Transverse colon (tissue), 4 donors: ENCODE measurements at regions not wholly inside any gene's neighbourhood (a gene's known extent, or its start where the extent isn't known, plus 50 kb on each side); places are given as distances from the start of the nearest gene placed in this dataset.

Source experiments
- DNase-seq: peaks from one replicate; pipeline ENCODE4 v3.0.0-alpha.2; 2019
- H3K27ac ChIP-seq, 4 donors: fragments of 200-600 bp; sonication (generic); 2 replicates each; pipeline ENCODE4 v1.5.1; 2016 to 2018; ENCODE audit warnings: inconsistent platforms in 4 of 4
- H3K27me3 ChIP-seq: fragments of 200-600 bp; sonication (generic); 2 replicates; pipeline ENCODE4 v1.5.1; 2017; ENCODE audit warnings: inconsistent platforms
- H3K36me3 ChIP-seq, 4 donors: fragments of 200-600 bp; sonication (generic); 2 replicates each; pipeline ENCODE4 v1.5.1; 2017 to 2019; ENCODE audit warnings: inconsistent platforms in 4 of 4
- H3K4me1 ChIP-seq, 4 donors: fragments of 200-600 bp; sonication (generic); 2 replicates each; pipeline ENCODE4 v1.5.1; 2017 to 2020; ENCODE audit warnings: inconsistent platforms in 4 of 4
- H3K4me3 ChIP-seq, 4 donors: fragments of 200-600 bp; sonication (generic); 1 replicate in 1 of 4; 2 replicates in 3 of 4; pipeline versions ENCODE4 v1.5.1 to v1.6.1; 2017 to 2019; ENCODE audit warnings: inconsistent platforms in 4 of 4
- H3K9me3 ChIP-seq, 2 donors: fragments of 200-600 bp; sonication (generic); 2 replicates each; pipeline ENCODE4 v1.5.1; 2017 to 2019; ENCODE audit warnings: inconsistent platforms in 2 of 2
- CTCF ChIP-seq, 5 experiments: fragments of 200-600 bp in 3 of 5; fragments of 450-650 bp in 2 of 5; sonication (generic) in 3 of 5; IDR thresholded peaks; 1 replicate in 2 of 5; 2 replicates in 3 of 5; pipeline ENCODE4 v1.5.1; 2016 to 2017; ENCODE audit warnings: antibody characterized with exemption in 5 of 5, inconsistent platforms in 3 of 5, mild to moderate bottlenecking in 2 of 5, moderate library complexity in 1 of 5
- EP300 ChIP-seq: sonication (generic); formaldehyde crosslinking; IDR thresholded peaks from one replicate; pipeline ENCODE4 v1.6.1; 2017; ENCODE audit warnings: antibody characterized with exemption, low read depth
- POLR2A ChIP-seq: fragments of 450-650 bp; IDR thresholded peaks from one replicate; pipeline ENCODE4 v1.6.1; 2016; ENCODE audit warnings: antibody characterized with exemption, mild to moderate bottlenecking, moderate library complexity
- POLR2AphosphoS5 ChIP-seq, 3 donors: sonication (generic); formaldehyde crosslinking; IDR thresholded peaks; one replicate each; pipeline ENCODE4 v1.6.1; 2016; ENCODE audit warnings: antibody characterized with exemption in 3 of 3
- WGBS, 2 donors: methylation state at CpG; one replicate each; pipeline ENCODE4 v1.1.5; 2018; ENCODE audit warnings: low coverage in 1 of 2; 5-methylcytosine and 5-hydroxymethylcytosine counted together
- in situ Hi-C, 4 donors: fragments of 200-750 bp; cut with MboI; loops; one replicate each; pipeline versions ENCODE4 v1.15.0 to v1.15.1; 2017; ENCODE audit warnings: low sequenced_read_pairs in 3 of 4, low pct_ligation_motif_present in 1 of 4, low pct_unique_long_range_greater_than_20kb in 1 of 4
- intact Hi-C: fragments of 100-400 bp; cut with DNase I; formaldehyde crosslinking; loops from one replicate; pipeline ENCODE4 v1.15.1; 2023; ENCODE audit warnings: low total_unique reads

GRCh38 chr10:8378198-8378983 lies 323.9 kb downstream of the GATA3 start:
- no peaks in the 10 kb centered on the region for H3K27me3 ChIP-seq
- no peak overlapping the region for H3K4me3 ChIP-seq
- no peaks in the 10 kb centered on the region for H3K9me3 ChIP-seq
- TF ChIP-seq EP300 = no peak
- TF ChIP-seq CTCF (IDR thresholded peaks at IDR 0.05) = no peak
- no peak for TF ChIP-seq POLR2A
- TF ChIP-seq POLR2AphosphoS5 (IDR thresholded peaks at IDR 0.05) = no peak
- H3K27ac ChIP-seq = no peak overlapping the region
- 32 to 51% methylated on average over 6 to 10 of the region's 10 CpGs for WGBS, 2 donors
- intact Hi-C loops (no loop called here), in situ Hi-C loops (no loop called here)
- DNase-seq = no peak
- no peaks in the 10 kb centered on the region for H3K36me3 ChIP-seq
- no peaks in the 10 kb centered on the region for H3K4me1 ChIP-seq

- Histone ChIP-seq H3K27me3 (no peaks in the 10 kb centered on the region), H3K4me1 (no peaks in the 10 kb centered on the region), H3K36me3 (no peaks in the 10 kb centered on the region), H3K4me3 (no peak overlapping the region), H3K27ac (no peak overlapping the region), H3K9me3 (no peaks in the 10 kb centered on the region)
- DNase-seq = no peak
- TF ChIP-seq POLR2AphosphoS5 (IDR thresholded peaks at IDR 0.05) (no peak), CTCF (IDR thresholded peaks at IDR 0.05) (no peak), EP300 (no peak), POLR2A (no peak)
- in situ Hi-C loops = no loop called here
- intact Hi-C loops = no loop called here
- WGBS, 2 donors = 39% methylated on average over 9 of the region's 9 CpGs; no CpG with 5 or more reads in 1 of the 2 donors
These were observed 325.7 kb downstream of the GATA3 start for GRCh38 chr10:8379906-8380832.

- WGBS, 2 donors = 82 to 86% methylated on average over 2 to 3 of the region's 3 CpGs
- in situ Hi-C loops (no loop called here), intact Hi-C loops (no loop called here)
- Histone ChIP-seq H3K4me3 (no peak overlapping the region), H3K36me3 (no peaks in the 10 kb centered on the region), H3K4me1 (no peaks in the 10 kb centered on the region), H3K9me3 (no peaks in the 10 kb centered on the region), H3K27me3 (no peaks in the 10 kb centered on the region), H3K27ac (no peak overlapping the region)
- no peak for TF ChIP-seq EP300
- TF ChIP-seq CTCF (IDR thresholded peaks at IDR 0.05) = no peak
- TF ChIP-seq POLR2AphosphoS5 (IDR thresholded peaks at IDR 0.05) = no peak
- TF ChIP-seq POLR2A = no peak
- DNase-seq = no peak
These were observed 326.5 kb downstream of the GATA3 start for GRCh38 chr10:8380833-8381496.

GRCh38 chr10:8386781-8387180 lies 332.3 kb downstream of the GATA3 start:
- intact Hi-C loops (no loop called here), in situ Hi-C loops (no loop called here)
- DNase-seq = no peak
- H3K27me3 ChIP-seq = no peaks in the 10 kb centered on the region
- no peak for TF ChIP-seq POLR2A
- no peak for TF ChIP-seq CTCF (IDR thresholded peaks at IDR 0.05)
- TF ChIP-seq EP300 = no peak
- no peak for TF ChIP-seq POLR2AphosphoS5 (IDR thresholded peaks at IDR 0.05)
- no peaks in the 10 kb centered on the region for H3K9me3 ChIP-seq
- H3K36me3 ChIP-seq = no peaks in the 10 kb centered on the region
- WGBS, 2 donors = 82 to 89% methylated on average over 3 to 8 of the region's 8 CpGs
- no peaks in the 10 kb centered on the region for H3K4me1 ChIP-seq
- no peak overlapping the region for H3K4me3 ChIP-seq
- no peak overlapping the region for H3K27ac ChIP-seq
